NB4 (cell line): ENCODE measurements at regions not wholly inside any gene's neighbourhood (a gene's known extent, or its start where the extent isn't known, plus 50 kb on each side); places are given as distances from the start of the nearest gene placed in this dataset.

Experiments
- POLR2A ChIP-seq: IDR thresholded peaks from 2 replicates; pipeline ENCODE4 v1.6.1; 2011; ENCODE audit warnings: mild to moderate bottlenecking; ENCODE audit not compliant: insufficient read length; ENCODE audit errors: extremely low read depth
- TF ChIP-seq, protein P1 (sequence below): IDR thresholded peaks from one replicate; pipeline ENCODE4 v1.5.1; 2012; ENCODE audit warnings: low read depth, low read length
- TF ChIP-seq, protein P2 (sequence below): IDR thresholded peaks from 2 replicates; pipeline ENCODE4 v1.6.1; 2011; ENCODE audit warnings: low read depth, low read length

- no peak for TF ChIP-seq POLR2A
- TF ChIP-seq, protein P1, sequence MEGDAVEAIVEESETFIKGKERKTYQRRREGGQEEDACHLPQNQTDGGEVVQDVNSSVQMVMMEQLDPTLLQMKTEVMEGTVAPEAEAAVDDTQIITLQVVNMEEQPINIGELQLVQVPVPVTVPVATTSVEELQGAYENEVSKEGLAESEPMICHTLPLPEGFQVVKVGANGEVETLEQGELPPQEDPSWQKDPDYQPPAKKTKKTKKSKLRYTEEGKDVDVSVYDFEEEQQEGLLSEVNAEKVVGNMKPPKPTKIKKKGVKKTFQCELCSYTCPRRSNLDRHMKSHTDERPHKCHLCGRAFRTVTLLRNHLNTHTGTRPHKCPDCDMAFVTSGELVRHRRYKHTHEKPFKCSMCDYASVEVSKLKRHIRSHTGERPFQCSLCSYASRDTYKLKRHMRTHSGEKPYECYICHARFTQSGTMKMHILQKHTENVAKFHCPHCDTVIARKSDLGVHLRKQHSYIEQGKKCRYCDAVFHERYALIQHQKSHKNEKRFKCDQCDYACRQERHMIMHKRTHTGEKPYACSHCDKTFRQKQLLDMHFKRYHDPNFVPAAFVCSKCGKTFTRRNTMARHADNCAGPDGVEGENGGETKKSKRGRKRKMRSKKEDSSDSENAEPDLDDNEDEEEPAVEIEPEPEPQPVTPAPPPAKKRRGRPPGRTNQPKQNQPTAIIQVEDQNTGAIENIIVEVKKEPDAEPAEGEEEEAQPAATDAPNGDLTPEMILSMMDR: no peak
- TF ChIP-seq, protein P2, sequence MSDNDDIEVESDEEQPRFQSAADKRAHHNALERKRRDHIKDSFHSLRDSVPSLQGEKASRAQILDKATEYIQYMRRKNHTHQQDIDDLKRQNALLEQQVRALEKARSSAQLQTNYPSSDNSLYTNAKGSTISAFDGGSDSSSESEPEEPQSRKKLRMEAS: no peak
Observed at GRCh38 chr4:96509039-96509741, 669.3 kb downstream of the PDHA2 start.
